ENCODE measurements at regions not wholly inside any gene's neighbourhood (a gene's known extent, or its start where the extent isn't known, plus 50 kb on each side); places are given as distances from the start of the nearest gene placed in this dataset.

DNA sequence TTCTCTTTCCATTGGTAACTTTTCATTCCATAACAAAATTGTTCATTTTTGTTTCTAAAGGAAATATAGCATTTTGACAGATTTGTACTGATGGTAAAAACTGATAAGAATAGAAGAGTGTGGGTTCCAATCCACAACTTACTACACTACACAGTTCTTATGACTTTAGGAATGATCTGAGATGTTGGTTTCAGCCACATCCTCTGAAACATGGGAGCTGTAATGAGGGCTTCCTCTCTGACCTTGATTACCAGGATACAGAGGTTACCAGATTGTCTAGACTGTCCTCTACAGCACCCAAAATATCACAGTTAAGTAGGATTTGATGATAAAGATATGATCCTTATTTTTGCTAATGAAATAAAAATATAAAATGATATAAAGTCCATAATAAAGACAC, 1184.6 kb downstream of the FLRT2 start:
- ChIA-PET CTCF (no interaction called here), POLR2A (no interaction called here)

- ChIA-PET CTCF (no interaction called here), POLR2A (no interaction called here)
Measured at GRCh38 chr14:86714153-86714552, 1184.2 kb downstream of the FLRT2 start.

DNA sequence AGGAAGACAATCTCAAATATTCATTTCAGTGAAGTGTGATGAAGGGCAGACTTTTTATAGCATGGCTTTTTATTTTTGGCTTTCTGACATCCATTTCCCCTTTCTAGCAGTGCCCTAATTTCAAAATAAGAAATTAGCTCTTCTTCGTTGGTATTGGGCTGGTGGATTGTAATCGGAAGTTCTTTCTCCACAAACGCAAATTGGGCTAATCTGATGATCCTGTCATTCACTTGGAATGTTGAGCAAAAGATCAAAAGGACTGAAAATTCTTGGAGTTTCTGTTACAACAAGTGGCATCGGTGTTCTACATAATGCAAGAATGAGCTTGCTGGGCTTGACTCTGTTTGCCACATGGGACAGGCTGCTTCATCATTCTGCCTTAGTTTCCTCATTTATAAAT, 1182.8 kb downstream of the FLRT2 start:
- CTCF ChIA-PET, result no interaction called here
- POLR2A ChIA-PET, result no interaction called here

- POLR2A ChIA-PET, result no interaction called here
- CTCF ChIA-PET, result no interaction called here
Measured at GRCh38 chr14:86712176-86712575, 1182.2 kb downstream of the FLRT2 start.

DNA sequence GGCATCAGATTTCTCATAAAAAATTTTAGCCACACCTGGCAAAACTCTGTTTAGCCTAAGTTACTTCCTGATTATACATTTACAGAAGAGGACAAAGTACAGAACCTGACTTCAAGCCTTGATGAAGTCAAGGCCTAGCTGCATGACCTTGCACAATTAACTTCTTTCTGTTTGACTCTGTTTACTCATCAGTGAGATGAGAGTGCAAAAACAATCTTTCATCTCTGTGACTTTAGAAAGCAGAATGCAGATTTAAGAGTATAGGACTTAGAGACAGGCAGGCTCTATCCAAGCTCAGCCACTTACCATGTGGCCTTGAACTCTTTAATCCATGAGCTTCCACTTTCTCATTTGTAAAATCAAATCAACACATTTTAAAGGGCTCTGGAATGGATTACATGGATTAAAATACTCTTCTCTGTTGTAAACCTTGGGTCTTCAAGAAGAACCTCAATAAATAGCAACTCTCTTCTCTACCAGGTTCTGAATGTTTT, 1178.9 kb downstream of the FLRT2 start:
- CTCF ChIA-PET, result no interaction called here
- POLR2A ChIA-PET, result no interaction called here

- CTCF ChIA-PET, result no interaction called here
- POLR2A ChIA-PET, result no interaction called here
Measured at GRCh38 chr14:86707071-86707470, 1177.1 kb downstream of the FLRT2 start.

- POLR2A ChIA-PET, result no interaction called here
Measured at GRCh38 chr14:86683561-86683960, 1153.6 kb downstream of the FLRT2 start.

GRCh38 chr14:86675059-86675458, 1145.1 kb downstream of the FLRT2 start:
- ChIA-PET CTCF (no interaction called here), POLR2A (no interaction called here)

More at GRCh38 chr14:86683561-86683960, 1153.6 kb downstream of the FLRT2 start:
- CTCF ChIA-PET, result no interaction called here

- ChIA-PET CTCF (no interaction called here), POLR2A (no interaction called here)
Measured at GRCh38 chr14:86673523-86673969, 1143.6 kb downstream of the FLRT2 start.

- ChIA-PET CTCF (no interaction called here), POLR2A (no interaction called here)
Measured at GRCh38 chr14:86672080-86672479, 1142.1 kb downstream of the FLRT2 start.

DNA sequence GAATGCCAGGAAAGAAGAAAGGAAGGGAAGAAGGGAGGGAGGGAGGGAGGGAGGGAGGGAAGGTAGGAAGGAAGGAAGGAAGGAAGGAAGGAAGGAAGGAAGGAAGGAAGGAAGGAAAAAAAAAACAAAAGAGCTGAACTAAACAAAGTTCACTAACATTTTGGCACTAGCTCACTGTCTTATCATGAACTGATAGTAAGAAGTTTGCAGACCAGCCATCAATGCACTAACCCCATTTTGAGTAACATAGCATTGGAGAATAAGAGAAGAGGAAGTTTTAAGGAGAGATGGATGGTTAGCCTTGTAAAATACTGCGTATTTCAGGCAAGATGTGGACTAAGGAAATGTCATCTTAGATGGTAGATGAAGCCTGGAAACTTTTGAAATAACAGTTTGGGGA, 1136.0 kb downstream of the FLRT2 start:
- CTCF ChIA-PET, result no interaction called here
- POLR2A ChIA-PET, result no interaction called here

DNA sequence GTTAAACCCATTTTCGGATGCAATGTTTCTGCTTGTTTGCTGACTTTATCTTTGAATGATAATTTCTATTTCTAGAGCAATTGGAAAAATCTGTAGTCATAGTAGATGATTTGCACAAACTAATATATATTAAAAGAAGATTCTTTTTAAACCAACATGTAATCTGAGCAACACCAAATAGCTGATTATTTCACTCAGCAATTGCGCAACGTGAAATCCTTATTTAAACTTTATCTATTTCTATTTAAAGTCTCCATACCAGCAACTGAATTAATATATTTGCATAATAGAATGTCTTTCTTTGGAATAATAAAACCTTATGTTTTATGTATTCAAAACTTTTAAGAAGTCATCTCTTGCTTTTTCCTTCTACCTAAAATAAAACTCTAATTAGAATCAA, 1132.4 kb downstream of the FLRT2 start:
- POLR2A ChIA-PET, result no interaction called here
- CTCF ChIA-PET, result no interaction called here

DNA sequence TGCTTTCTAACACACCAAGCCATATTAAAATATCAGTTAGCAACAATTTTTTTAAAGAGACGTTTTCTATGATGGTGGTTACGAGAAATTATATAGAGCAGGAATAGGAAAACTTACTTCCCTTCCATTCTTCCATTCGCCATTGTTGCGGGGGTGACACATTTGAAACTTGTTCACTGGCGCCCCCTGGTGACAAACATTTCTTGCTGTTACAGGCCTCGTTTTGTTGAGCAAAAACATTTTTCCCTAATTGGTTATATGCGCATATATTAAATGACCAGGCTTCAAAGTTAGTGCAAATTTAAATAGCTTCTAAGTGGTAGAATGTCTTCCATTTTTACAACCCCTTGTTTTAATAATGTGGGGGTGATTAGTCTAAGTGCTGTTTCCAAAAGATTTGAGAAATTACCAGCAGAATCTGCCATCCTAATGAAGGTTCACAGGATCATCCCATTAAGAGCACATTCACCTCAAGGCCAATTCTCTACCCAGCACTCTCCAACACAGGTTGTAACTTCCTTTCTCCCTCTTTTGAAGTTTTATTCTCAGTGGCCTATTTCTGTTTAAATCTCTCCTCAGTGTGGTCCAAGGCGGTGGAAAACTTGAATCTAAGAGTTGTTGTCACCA, 1124.7 kb downstream of the FLRT2 start:
- ChIA-PET CTCF (no interaction called here), POLR2A (no interaction called here)

DNA sequence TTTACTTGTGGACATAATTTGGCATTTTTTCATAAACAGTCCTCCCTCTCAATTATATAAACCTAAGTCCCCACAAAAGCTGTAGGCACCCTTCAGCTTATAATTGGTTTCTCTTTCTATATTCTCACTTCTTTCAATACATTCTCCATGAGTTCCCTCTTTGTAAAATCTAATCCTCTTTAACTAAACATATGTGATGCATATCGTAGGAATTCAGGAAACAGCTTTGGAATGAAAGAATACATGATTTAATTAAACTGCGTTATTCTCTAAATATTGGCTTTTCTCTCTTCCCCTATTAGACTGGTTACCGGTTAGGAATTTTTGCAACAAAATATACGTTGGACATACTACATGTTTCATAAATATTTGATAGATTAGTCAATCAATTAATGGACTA, 1122.6 kb downstream of the FLRT2 start:
- ChIA-PET POLR2A (no interaction called here), CTCF (no interaction called here)

DNA sequence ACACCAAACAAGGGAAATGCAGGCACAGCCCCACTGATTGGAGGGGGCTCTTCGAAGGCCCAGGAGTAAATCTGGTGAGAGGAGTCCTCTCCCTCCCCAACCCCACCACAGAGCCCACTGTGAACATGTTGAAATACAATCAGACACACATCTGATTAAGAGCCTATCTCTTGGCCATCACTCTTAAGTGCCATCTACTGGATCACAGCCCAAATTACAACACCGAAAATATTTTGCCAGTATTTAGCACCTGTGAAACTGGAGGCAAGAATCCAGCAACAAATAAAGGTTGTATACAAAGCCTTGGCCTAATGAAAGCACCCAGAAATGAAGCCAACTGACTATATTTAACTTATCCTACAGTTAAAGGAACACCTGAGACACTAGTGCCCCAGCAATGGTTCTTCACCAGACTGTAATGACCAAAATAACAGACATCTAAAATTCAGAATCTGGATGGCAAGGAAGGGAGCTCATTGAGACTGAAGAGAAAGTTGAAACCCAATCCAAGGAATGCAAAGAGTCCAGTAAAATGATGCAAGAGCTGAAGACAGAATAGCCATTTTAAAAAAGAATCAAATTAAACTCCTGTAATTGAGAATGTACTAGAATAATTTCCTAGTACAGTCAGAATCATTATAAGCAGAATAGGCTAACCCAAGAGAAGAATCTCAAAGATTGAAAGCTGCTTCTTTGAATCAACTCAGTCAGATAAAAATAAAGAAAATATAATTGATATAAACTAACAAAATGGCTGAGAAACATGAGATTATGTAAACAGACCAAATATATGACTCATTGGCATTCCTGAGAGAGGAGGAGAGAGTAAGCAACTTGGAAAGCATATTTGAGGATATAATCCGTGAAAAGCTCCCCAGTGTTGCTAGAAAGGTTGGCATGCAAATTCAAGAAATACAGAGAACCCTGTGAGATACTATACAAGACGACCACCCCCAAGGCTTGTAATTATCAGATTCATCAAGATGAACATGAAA, 1117.0 kb downstream of the FLRT2 start:
- ChIA-PET CTCF (no interaction called here), POLR2A (no interaction called here)

DNA sequence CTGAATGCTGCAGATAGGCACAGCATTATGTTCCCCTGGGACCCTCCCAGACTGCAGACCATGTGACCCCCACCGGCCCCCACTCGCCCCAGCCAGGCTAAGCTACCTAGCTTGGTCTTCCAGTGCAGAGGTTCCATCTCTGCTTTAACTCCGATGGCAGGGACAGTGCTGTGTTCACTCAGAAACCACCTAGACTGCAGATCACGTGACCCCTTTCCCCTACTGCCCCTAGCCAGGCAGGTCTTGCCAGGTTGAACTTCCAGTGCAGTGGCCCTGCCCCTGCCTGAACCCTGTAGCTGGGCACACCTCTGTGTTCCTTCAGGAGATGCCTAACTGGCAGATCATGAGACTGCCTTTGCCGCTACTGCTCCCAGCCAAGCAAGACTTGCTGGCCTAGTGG, 1116.2 kb downstream of the FLRT2 start:
- ChIA-PET POLR2A (no interaction called here), CTCF (no interaction called here)

DNA sequence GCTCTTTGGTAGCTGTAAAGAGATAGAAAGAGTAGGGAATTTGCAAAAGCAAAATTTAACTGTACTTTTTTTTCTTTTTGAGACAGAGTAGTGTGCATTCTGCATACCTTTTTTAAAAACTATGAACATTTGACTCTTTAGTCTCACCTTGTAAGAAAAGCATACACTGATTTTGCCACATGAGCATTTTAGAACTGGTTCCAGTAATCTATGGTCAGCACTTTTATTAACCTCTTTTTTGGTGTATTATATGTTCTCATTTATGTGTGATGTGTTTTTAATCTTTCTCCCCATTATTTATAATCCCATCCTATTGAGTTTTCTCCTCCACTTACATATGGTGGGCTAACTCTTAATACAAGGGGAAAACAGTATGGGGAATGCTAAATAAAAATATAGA, 1111.4 kb downstream of the FLRT2 start:
- ChIA-PET CTCF (no interaction called here), POLR2A (no interaction called here)

- ChIA-PET CTCF (no interaction called here), POLR2A (no interaction called here)
Measured at GRCh38 chr14:86640288-86640687, 1110.3 kb downstream of the FLRT2 start.

DNA sequence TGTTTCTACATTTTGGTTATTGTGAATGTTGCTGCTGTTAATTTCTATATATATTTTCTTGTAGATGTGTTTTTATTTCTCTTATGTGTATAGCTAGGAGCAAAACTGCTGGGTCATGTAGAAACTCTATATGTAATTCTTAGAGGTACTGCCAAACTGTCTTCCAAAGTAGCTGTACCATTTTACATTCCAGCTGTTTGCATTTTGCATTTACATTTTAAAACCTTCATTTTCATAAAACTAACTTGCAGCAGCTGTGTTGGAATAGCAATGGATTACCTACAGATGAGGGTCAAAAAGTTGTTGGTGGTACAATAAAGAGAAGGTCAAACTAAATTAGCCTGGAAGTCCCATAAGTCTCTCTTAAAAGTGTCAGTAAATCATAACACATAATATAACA, 1109.7 kb downstream of the FLRT2 start:
- CTCF ChIA-PET, result no interaction called here
- POLR2A ChIA-PET, result no interaction called here

DNA sequence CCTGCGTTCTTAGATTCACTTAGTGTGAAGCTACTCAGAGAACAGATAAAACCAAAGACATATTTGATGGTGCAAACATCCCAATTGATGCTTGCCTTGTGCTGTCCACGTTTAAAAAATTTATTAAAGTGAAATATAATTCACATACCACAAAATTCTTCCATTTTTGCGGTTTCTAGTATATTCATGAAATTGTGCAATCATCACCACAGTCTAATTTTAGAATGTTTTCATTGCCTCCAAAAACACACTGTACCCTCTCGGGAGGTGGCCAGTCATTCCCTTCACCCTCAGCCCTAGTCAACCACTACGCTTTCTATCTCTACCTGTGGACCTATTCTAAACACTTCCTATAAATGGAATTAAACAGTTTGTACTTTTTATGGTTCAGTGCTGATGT, 1109.2 kb downstream of the FLRT2 start:
- CTCF ChIA-PET, result no interaction called here
- POLR2A ChIA-PET, result no interaction called here

DNA sequence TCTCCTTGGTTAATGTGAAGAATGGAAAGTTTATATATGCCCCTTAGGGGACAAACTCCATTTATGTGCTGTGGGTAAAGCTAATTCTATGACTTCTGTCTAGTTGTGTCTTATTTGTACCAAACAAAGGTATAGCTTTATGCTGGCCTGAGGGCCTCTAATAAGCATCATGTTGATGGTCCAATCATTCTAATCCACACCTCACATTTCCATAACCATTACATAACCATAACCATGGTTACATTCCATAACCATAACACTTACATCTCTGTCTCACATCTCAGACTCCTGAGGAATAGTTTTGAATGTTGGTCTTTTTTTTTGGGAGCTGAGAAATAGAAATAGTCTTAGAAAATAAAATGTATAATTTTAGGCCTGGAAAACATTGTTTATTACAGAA, 1097.1 kb downstream of the FLRT2 start:
- CTCF ChIA-PET, result no interaction called here

GRCh38 chr14:86626530-86626929, 1096.6 kb downstream of the FLRT2 start:
- ChIA-PET CTCF (no interaction called here), POLR2A (no interaction called here)

More for the DNA sequence above, 1097.1 kb downstream of the FLRT2 start:
- POLR2A ChIA-PET, result no interaction called here
